HL-60 (cell line): ENCODE measurements at regions not wholly inside any gene's neighbourhood (a gene's known extent, or its start where the extent isn't known, plus 50 kb on each side); places are given as distances from the start of the nearest gene placed in this dataset.

ENCODE experiments used
- GABPA ChIP-seq: IDR thresholded peaks from 2 replicates; pipeline ENCODE4 v1.6.1; 2012; ENCODE audit warnings: low read depth
- POLR2AphosphoS5 ChIP-seq: IDR thresholded peaks from 2 replicates; pipeline ENCODE4 v1.6.1; 2012; ENCODE audit warnings: low read depth
- SPI1 ChIP-seq: IDR thresholded peaks from 2 replicates; pipeline ENCODE4 v1.6.1; 2012; ENCODE audit warnings: low read depth, mild to moderate bottlenecking, borderline replicate concordance
- TF ChIP-seq, protein P1 (sequence below): IDR thresholded peaks from one replicate; pipeline ENCODE4 v1.5.1; 2011; ENCODE audit warnings: low read length, control low read depth, inconsistent platforms; ENCODE audit not compliant: insufficient read depth

DNA sequence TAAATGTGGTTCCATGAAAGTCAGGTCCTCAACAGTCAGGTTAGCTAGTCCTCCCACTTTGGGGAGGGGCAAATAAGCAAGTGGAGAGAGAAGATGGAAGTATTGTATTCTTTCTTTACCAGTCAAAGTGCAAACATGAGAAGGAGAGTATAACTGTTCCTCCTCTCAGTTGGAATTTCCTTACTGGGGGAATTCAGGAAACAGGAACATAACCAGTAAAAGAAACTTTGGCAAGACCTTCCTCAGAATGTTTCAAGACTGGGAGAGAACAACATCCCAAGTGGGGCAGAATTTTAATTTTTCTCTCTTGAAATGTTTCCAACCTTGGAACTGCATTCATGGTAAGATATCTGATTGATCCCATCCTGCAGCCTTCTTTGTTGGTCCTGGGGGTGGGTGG lies 552.4 kb upstream of the TNP1 start:
- TF ChIP-seq, protein P1, sequence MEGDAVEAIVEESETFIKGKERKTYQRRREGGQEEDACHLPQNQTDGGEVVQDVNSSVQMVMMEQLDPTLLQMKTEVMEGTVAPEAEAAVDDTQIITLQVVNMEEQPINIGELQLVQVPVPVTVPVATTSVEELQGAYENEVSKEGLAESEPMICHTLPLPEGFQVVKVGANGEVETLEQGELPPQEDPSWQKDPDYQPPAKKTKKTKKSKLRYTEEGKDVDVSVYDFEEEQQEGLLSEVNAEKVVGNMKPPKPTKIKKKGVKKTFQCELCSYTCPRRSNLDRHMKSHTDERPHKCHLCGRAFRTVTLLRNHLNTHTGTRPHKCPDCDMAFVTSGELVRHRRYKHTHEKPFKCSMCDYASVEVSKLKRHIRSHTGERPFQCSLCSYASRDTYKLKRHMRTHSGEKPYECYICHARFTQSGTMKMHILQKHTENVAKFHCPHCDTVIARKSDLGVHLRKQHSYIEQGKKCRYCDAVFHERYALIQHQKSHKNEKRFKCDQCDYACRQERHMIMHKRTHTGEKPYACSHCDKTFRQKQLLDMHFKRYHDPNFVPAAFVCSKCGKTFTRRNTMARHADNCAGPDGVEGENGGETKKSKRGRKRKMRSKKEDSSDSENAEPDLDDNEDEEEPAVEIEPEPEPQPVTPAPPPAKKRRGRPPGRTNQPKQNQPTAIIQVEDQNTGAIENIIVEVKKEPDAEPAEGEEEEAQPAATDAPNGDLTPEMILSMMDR, result no peak
- TF ChIP-seq POLR2AphosphoS5, result no peak
- no peak for TF ChIP-seq SPI1
- TF ChIP-seq GABPA, result no peak
